MCF 10A (cell line): ENCODE measurements at regions not wholly inside any gene's neighbourhood (a gene's known extent, or its start where the extent isn't known, plus 50 kb on each side); places are given as distances from the start of the nearest gene placed in this dataset.
A peak's percentile ranks its signal among the peaks of the same experiment; 100 is the strongest.

Experiments used
- BruUV-seq: library from RNA; stranded (reverse); fragments of 400-500 nt; replicated peaks from 2 replicates; lab custom pipeline; 2021; lab: Mats Ljungman, UMichigan
- CTCF ChIA-PET: fragments of 300-600 bp; sonication (Branson Sonifier 250); formaldehyde crosslinking; extraction: SDS; loops from one replicate; lab custom pipeline; 2021; ENCODE audit warnings: antibody characterized with exemption, inconsistent platforms; lab: Yijun Ruan, JAX
- POLR2A ChIA-PET: fragments of 300-600, 350-650 bp; sonication (Branson Sonifier 250); formaldehyde crosslinking; extraction: SDS; loops from one replicate; lab custom pipeline; 2020; ENCODE audit warnings: antibody characterized with exemption, inconsistent platforms; lab: Yijun Ruan, JAX
- DNase-seq: peaks from one replicate; pipeline ENCODE4 v3.0.0-alpha.2; 2018; ENCODE audit not compliant: unreplicated experiment
- H3K27ac Mint-ChIP-seq: one replicate; pipeline ENCODE4 v1.8.0; 2022; ENCODE audit warnings: mild to moderate bottlenecking, low read depth, mixed read lengths; ENCODE audit not compliant: unreplicated experiment
- H3K27me3 Mint-ChIP-seq: one replicate; pipeline ENCODE4 v1.8.0; 2022; ENCODE audit warnings: mixed read lengths; ENCODE audit not compliant: insufficient read depth, unreplicated experiment
- H3K36me3 Mint-ChIP-seq: one replicate; pipeline ENCODE4 v1.8.0; 2022; ENCODE audit warnings: mild to moderate bottlenecking, moderate library complexity, mixed read lengths; ENCODE audit not compliant: insufficient read depth, unreplicated experiment
- H3K4me1 Mint-ChIP-seq: one replicate; pipeline ENCODE4 v1.8.0; 2022; ENCODE audit warnings: mixed read lengths; ENCODE audit not compliant: insufficient read depth, unreplicated experiment
- H3K4me3 Mint-ChIP-seq: one replicate; pipeline ENCODE4 v1.8.0; 2022; ENCODE audit warnings: mild to moderate bottlenecking, moderate library complexity, mixed read lengths; ENCODE audit not compliant: unreplicated experiment
- H3K9me3 Mint-ChIP-seq: one replicate; pipeline ENCODE4 v1.8.0; 2022; ENCODE audit warnings: mixed read lengths; ENCODE audit not compliant: unreplicated experiment
- CTCF ChIP-seq: fragments of 200-600 bp; IDR thresholded peaks from one replicate; pipeline ENCODE4 v1.8.0; 2022; ENCODE audit warnings: antibody characterized with exemption, mild to moderate bottlenecking; ENCODE audit not compliant: unreplicated experiment
- intact Hi-C: fragments of 100-400 bp; cut with micrococcal nuclease; formaldehyde crosslinking; loops from 2 replicates; pipeline ENCODE4 v1.14.1; 2022

GRCh38 chr7:86929293-86930109, 130.0 kb downstream of the ELAPOR2 start:
- H3K4me3 Mint-ChIP-seq, result no peak overlapping the region
- BruUV-seq, result no TSS peak
- H3K36me3 Mint-ChIP-seq, result no peaks in the 10 kb centered on the region
- DNase-seq, result no peak
- H3K9me3 Mint-ChIP-seq, result no peaks in the 10 kb centered on the region
- CTCF ChIA-PET, result interaction anchor here (3.1 to 8.7 kb wide), 3 partner anchors 14 to 220 kb away, joined by 15 to 129 read pairs (median 57); partner anchors contain the start of gene DMTF1
- POLR2A ChIA-PET, result interaction anchor here (0.6 to 3.3 kb wide), 2 partner anchors 219 to 223 kb away, joined by 3 to 22 read pairs; partner anchors contain the start of gene DMTF1
- no peak overlapping the region for H3K27ac Mint-ChIP-seq
- H3K4me1 Mint-ChIP-seq, result peaks cover 22% of the 10 kb centered on the region
- no peak for TF ChIP-seq CTCF
- intact Hi-C loops, result loop anchor here (10.0 kb wide), 1 partner anchor 385 kb away; no protein-coding TSS in a partner anchor
- H3K27me3 Mint-ChIP-seq, result no peaks in the 10 kb centered on the region

DNA sequence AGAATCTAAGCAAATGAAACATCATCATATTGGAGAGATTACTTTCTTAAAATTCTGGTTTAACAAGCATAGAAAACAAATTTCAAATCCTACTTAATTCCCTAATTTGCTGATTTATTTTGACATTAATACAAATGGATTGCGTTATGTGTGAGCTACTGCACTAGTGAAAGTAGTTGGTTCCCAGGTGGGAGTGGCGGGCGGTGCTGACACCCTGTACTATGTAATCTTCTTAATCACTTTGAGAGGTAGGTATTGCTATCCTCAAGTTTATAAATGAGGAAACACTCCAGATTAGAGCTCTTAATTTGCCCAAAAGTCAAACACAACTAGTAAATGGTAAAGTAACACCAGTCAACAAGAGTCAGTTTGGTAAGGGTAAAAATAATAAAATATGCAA, 131.1 kb downstream of the ELAPOR2 start:
- Mint-ChIP-seq H3K27ac (no peak overlapping the region), H3K36me3 (peaks cover 7% of the 10 kb centered on the region), H3K27me3 (no peaks in the 10 kb centered on the region), H3K9me3 (no peaks in the 10 kb centered on the region), H3K4me1 (peaks cover 17% of the 10 kb centered on the region), H3K4me3 (no peak overlapping the region)
- no TSS peak for BruUV-seq
- no peak for TF ChIP-seq CTCF
- intact Hi-C loops, result no loop called here
- DNase-seq, result no peak
- CTCF ChIA-PET, result interaction anchor here (3.1 to 8.7 kb wide), 2 partner anchors 12 to 221 kb away, joined by 15 to 129 read pairs; partner anchors contain the start of gene DMTF1
- POLR2A ChIA-PET, result interaction anchor here (2.1 to 3.8 kb wide), 2 partner anchors 225 to 292 kb away, joined by 6 to 20 read pairs; partner anchors contain the start of gene DMTF1

DNA sequence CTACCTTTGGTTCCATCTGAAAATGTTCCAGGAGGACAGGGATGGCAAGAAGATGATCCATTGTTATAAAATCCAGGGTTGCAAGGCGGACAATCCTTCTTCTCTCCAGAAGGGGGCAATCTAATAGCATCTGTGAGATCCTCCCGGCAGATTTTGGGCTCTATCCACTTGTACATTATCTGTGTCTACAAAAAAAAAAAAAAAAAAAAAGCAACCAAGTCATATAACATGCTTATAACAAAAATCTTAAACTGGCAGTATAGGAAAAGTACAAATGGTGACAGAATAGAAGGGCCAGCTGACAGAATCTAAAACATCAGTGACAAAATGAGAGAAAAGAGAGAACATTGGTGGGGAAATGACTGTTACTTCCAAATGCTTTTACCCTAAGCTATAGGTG, 132.7 kb downstream of the ELAPOR2 start:
- ChIA-PET CTCF (interaction anchor here (0.6 to 8.7 kb wide), 24 partner anchors 9 to 321 kb away, joined by 3 to 129 read pairs (median 4); partner anchors contain the start of gene DMTF1), POLR2A (interaction anchor here (2.1 to 3.8 kb wide), 2 partner anchors 226 to 294 kb away, joined by 6 to 20 read pairs; partner anchors contain the start of gene DMTF1)
- peak; percentile 39 for TF ChIP-seq CTCF
- no peaks in the 10 kb centered on the region for H3K27me3 Mint-ChIP-seq
- H3K9me3 Mint-ChIP-seq, result no peaks in the 10 kb centered on the region
- peak; percentile 66 for DNase-seq
- H3K36me3 Mint-ChIP-seq, result peaks cover 7% of the 10 kb centered on the region
- peaks cover 6% of the 10 kb centered on the region for H3K4me1 Mint-ChIP-seq
- no TSS peak for BruUV-seq
- H3K4me3 Mint-ChIP-seq, result no peak overlapping the region
- H3K27ac Mint-ChIP-seq, result no peak overlapping the region
- intact Hi-C loops, result loop anchor here (1.0 kb wide), 2 partner anchors 222 to 311 kb away; no protein-coding TSS in a partner anchor

DNA sequence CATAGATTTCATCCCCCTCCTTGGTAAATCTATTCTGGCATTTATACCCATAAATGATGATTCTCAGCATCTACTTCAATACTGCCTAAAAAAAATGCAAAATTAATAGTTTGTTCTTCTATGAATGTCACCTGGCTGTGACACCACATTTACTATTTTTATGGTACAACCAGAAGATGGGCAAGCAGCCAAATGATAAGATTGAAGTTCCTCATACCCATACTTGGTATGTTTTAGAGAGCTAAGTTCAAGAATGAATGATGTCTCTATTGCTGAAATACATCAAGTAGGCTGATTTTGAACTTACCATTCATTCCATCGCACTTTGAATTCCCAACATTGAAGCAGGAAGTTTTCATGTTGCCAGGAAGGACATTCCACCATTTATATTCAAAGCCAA, 134.2 kb downstream of the ELAPOR2 start:
- Mint-ChIP-seq H3K9me3 (no peaks in the 10 kb centered on the region), H3K27me3 (no peaks in the 10 kb centered on the region), H3K36me3 (peaks cover 7% of the 10 kb centered on the region), H3K4me1 (no peaks in the 10 kb centered on the region), H3K4me3 (no peak overlapping the region), H3K27ac (no peak overlapping the region)
- intact Hi-C loops, result no loop called here
- no TSS peak for BruUV-seq
- ChIA-PET POLR2A (interaction anchor here (1.0 to 3.8 kb wide), 2 partner anchors 225 to 228 kb away, joined by 3 to 20 read pairs; partner anchors contain the start of gene DMTF1), CTCF (interaction anchor here (0.7 to 8.7 kb wide), 2 partner anchors 212 to 224 kb away, joined by 3 to 129 read pairs; partner anchors contain the start of gene DMTF1)
- DNase-seq, result no peak
- TF ChIP-seq CTCF, result no peak
